ENCODE measurements at regions not wholly inside any gene's neighbourhood (a gene's known extent, or its start where the extent isn't known, plus 50 kb on each side); places are given as distances from the start of the nearest gene placed in this dataset.

DNA sequence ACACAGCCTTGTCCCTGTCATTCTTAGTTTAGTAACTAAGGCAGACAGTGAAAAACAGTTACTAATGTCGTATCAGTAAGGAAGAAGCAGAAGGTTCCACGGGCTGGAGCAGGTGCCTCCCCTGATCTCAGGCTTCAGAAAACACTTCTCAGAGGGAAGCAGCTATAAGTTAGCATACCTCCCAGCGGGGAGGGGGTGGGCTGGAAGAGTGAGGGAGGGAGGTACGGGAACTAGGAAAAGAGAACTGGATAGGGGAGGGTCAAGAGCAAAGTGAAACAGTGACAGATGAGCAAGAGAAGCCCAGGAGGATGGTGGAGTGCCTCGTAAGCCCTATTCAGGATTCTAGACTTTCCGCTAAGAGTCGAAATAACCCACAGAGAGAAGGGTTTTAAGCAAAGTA is 186.3 kb upstream of the XYLT1 start:
- intact Hi-C loops (cut with DNase I), result no loop called here
- no peak for DNase-seq

DNA sequence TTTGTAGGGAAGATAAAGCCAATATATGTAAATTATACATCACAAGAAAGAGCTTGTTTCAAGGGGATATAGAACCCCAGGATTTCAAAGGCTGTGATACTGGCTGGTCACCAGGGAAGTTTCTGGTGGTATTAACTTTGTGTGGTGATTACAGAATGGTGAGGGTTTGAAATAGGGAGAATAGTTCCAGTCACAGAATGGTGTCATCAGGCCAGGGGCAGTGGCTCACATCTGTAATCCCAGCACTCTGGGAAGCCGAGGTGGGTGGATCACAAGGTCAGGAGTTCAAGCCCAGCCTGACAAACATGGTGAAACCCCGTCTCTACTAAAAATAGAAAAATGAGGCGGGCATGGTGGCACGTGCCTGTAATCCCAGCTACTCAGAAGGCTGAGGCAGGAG is 183.8 kb upstream of the XYLT1 start:
- intact Hi-C loops (cut with DNase I), result no loop called here
- DNase-seq, result no peak

DNA sequence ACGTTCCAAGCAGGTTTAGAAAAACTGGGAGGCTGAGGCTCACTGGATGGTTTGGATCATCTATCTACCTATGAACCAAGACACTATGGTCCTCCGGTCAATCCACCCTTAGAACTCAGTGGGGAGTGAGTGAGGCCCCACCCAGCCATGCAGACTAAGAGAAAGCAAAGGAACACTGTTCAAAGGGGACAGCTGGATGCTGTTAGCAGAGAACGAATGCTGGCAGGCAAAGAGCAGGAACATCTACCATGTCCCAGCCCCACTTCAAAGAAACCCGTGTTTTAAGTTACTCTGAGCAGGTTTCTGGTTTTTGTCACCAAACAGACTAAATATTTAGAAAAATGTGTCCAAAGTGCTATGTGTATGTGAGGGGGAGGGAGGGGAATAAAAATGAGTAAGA is 183.4 kb upstream of the XYLT1 start:
- no peak for DNase-seq
- intact Hi-C loops (cut with DNase I), result no loop called here

DNA sequence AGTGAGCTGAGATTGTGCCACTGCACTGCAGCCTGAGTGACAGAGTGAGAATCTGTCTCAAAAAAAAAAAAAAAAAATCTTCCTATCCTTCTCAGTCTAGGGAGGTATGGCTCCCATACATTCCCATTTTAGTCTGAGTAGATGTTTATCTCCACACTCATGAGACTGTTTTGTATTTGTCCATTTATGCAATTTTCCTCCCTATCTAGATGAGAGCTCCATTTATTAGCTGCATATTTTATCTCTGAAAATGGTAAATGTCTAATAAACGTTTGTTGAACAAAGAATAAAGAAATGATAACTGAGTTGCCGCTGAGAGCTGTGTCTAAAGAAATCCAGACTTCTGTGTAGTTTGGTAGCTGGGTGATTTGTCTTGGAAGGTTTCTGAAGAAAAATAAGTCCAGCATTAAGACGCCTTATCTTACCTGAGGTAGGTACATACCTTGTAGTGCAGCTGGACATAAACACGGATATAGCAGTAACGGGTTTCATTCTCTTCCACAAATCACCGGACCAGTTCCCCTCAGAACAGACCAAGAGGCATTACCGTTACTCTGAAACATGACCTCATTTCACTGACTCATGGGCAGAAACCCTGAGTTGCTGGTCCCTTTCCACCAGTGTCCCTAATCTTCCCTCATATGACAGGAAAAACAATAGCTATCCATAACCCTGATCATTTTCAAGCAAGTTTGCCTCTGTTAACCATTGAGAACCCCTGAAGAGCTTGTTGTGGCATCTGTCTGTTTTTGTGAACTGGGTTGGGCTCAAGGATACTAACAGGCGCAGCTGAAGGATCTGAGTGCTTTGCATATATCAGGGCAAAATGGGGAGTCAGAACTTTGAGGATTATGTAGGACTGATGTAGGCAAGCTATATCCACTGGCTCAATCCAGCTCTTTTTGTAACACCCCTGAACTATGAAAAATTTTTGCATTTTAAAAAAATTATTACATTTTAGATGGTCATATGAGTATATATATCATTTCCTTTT is 177.4 kb upstream of the XYLT1 start:
- no peak for DNase-seq
- intact Hi-C loops (cut with DNase I), result no loop called here

DNA sequence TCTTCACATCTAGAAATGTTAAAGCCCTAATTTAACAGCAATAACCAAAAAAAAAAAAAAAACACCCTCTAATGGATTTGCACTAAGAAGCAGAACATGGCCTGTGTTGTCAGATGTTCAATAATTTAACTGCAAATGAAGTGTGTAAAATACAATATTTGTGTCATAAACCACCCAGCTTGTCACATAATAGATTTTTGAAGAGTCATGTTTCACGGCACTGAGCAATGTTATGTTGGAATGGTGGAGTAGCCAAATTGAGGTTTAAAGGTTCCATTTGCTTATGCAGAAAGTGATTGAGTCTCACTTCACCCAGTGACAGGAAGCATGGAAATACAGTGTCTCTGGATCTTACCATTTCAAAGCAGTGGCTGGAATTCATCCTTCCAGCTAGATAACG is 173.2 kb upstream of the XYLT1 start:
- DNase-seq, result no peak
- intact Hi-C loops (cut with DNase I), result no loop called here

DNA sequence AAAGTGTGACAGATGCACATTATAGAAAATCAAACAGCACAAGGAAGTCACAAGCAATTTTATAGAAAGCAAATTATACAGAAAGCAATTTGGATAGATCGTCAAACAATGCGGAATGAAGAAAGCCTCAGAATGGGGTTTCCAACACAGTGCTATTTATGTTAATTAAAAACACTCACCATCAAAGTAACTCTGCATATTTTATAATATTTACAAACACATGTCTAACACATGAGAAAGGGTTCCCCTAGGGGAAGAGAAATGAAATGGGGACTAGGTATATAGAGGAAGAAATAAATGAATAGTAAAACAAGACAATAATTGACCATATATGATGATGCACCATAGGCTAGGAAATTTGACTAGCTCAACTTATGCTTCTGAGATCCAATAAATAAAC is 171.2 kb upstream of the XYLT1 start:
- no peak for DNase-seq
- intact Hi-C loops (cut with DNase I), result no loop called here

DNA sequence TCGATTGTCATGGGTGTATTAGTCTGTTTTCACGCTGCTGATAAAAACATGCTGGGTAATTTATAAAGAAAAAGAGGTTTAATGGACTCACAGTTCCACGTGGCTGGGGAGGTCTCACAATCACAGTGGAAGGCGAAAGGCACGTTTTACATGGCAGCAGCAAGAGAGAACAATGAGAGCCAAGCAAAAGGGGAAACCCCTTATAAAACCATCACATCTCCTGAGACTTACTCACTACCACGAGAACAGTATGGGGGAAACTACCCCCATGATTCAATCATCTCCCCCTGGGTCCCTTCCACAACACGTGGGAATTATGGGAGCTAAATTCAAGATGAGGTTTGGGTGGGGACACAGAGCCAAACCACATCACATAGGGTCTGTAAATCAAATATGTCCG is 167.4 kb upstream of the XYLT1 start:
- DNase-seq, result no peak
- intact Hi-C loops (cut with DNase I), result no loop called here

DNA sequence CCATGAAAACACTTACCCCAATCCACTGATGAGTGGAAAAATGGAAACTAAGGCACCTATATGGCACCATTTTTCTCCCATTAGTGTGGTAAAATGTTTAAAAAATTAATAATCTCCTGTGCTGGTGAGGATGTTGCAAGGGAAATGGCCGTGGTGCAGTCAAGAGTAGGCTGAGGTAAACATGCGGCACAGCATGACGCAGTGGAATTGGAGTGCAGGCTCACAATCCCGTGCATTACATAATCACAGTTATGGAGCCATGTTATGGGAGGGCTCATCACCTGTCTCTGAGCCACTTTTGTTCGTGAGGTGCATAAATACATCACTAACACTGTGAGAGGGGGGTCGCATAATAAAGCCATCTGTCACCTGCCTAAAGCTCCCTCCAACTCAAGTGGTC is 164.4 kb upstream of the XYLT1 start:
- no peak for DNase-seq
- intact Hi-C loops (cut with DNase I), result no loop called here

DNA sequence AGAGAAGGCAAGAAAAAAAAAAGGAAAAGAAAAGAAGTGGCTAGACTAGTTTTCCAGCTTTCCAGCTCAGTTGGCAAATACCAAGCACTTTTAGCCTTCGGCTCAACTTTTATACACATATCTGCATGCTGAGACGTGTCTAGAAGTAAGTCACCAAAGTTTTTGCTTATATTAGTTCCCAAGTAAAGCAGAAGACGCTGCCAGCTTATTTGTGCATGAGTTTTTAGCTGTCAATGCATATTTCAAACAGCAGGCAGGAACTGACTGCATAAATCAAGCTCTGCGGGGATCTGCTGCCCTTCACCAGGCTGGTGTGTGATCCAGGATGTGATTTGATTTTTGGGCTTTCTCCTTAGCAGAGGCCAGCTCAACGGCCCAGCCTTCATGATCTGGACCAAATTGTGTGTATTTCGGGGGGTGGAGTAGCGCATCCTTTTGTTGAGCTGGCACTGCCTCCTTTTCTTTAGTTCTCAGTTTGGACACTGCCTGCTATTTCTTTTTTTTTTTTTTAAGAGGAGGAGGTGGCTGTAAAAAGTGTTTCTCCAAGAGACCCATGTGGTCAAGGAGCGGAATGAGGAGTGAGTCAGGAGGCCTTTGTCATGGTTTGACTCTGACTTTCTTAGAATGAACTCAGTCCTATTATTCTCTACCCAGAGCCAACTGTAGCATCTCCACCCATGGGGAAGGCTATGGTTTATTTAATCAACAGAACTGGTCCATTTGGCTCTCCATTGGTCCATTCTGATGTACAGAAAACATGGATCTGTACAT is 162.6 kb upstream of the XYLT1 start:
- no peak for DNase-seq
- intact Hi-C loops (cut with DNase I), result no loop called here

DNA sequence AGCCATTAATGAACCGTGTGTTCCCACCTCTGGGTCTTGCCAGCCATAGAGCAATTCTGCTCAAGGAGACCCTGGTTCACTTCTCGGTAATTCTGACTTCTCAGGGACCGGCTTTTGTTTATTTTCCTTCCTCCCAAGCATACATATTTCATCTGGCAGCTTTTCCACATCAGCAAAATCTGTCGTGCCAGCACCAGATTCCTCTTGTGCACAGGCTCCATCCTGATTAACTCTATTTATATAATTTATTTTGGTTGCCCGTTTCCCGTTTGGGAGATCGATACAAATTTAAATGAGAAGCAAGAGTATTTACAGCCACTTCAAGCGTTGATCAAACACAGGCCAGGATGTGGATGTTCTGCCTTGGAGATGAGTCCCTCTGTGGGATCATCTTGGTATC is 161.9 kb upstream of the XYLT1 start:
- no peak for DNase-seq
- intact Hi-C loops (cut with DNase I), result no loop called here

DNA sequence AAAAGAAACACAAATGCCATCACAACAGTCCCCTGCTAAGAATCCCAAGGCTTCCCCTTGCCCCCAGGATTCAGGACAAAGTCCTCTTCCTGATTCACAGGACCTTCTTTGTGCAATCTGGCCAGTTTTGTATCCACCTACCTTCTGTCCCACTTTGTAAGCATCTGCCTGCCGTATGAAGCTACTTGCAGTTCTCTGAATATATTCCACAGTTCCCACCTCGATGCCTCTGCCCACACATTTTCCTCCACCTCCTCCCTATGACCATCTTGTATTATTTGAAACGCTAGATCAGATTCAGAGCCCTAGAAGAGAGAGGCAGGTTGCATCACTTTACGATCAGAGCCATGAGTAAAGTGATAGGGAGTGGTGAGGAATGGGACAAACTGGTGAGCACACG is 159.2 kb upstream of the XYLT1 start:
- DNase-seq, result no peak

DNA sequence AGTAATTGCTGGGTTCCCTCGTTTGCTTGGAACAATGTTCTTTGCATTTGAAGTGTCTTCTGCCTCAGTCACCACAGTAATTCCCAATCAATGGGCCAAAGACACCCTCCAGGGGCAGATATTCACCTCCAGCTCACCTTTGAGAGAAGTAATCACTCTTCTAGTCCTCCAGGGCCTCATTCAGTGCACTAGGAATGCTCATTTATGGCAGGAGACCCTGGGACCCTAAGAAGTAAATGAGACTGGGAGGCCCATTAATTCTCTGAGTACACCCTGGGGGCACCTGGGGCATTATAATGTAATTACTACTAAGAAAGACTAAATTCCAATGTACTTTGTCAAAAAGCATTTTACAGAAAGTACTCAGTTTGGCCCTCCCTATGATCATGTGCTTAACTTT is 158.2 kb upstream of the XYLT1 start:
- intact Hi-C loops (cut with DNase I), result no loop called here

More for the DNA sequence above, 159.2 kb upstream of the XYLT1 start:
- intact Hi-C loops (cut with DNase I), result no loop called here

DNA sequence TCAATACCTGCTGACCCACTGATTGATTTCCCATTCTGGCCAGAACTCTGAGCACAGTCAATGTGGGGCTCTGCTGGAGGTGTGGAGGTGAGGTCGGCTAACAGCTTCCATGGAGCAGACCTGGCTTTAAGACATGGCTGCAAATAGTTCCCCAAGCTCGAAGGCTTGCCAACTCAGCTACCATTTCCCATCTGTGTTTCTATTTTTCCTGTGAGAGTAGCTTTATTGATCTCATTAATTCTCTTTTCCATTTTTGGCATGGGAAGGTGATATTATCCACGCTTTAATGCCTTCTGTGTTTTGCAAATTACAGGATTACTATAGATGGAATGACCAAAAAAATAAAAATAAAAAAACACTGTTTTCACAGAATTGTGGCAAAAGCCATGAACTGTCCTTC is 151.6 kb upstream of the XYLT1 start:
- no peak for DNase-seq
- intact Hi-C loops (cut with DNase I), result no loop called here

More for the DNA sequence above, 158.2 kb upstream of the XYLT1 start:
- no peak for DNase-seq

DNA sequence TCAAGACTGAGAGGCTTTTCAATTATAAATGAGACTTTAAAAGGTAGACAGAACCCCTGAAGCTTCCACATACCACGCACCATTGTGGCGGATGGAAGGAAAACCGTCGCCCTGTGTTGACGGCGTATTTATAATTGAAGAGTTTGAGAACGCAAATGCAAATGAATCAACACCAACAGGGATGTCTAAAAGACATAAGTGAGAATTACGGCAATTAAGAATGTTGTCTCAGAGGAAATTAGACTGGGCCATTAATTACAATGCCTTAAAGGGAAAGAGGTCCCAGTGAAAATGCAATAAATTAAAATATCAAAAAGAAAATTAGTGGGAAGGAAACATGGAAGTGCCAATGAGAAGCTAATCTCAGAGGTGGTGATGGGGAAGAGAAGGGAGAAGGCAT is 148.5 kb upstream of the XYLT1 start:
- intact Hi-C loops (cut with DNase I), result no loop called here

DNA sequence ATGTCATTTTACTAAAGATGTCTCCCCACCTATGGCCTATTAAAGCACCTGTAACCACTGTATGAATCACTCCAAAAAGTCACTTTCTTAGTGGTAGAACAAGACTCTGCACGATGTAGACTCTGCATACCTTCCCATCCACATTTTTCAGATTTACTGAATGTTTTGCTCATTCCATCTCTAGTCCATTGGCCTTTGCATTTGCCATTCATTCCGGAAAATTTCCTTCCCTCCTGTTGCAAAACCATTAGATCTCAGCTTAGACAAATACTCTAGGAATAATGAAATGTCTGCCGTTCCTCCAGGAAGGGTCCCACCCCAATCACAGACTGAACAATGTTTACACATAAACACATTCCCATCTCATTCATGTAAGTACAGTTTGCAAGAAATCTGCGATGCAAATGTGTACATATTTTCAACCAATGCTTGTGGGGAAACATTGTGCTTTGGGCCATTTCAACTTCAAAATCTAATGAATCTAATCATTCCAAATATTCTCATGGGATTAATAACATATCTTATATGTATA is 146.3 kb upstream of the XYLT1 start:
- intact Hi-C loops (cut with DNase I), result no loop called here
- no peak for DNase-seq

More for the DNA sequence above, 148.5 kb upstream of the XYLT1 start:
- DNase-seq, result no peak

DNA sequence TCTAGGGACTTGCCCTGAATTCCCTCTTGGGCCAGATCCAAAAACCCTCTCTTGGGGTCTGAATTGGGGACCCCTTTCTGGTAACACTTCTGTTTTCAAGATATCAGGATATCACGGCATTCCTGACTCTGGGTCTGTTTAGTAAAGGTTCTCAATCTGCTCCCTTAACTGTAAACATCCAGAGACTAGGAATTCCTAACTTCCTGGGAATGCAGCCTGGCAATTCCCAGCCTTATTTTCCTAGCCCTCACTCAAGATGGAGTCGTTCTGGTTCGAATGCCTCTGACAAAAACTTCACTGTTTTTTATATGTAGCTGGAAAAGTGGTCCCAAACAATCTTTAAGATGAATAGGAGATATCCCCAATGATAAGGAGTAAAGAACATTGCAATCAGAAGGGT is 141.6 kb upstream of the XYLT1 start:
- intact Hi-C loops (cut with DNase I), result no loop called here
- no peak for DNase-seq

DNA sequence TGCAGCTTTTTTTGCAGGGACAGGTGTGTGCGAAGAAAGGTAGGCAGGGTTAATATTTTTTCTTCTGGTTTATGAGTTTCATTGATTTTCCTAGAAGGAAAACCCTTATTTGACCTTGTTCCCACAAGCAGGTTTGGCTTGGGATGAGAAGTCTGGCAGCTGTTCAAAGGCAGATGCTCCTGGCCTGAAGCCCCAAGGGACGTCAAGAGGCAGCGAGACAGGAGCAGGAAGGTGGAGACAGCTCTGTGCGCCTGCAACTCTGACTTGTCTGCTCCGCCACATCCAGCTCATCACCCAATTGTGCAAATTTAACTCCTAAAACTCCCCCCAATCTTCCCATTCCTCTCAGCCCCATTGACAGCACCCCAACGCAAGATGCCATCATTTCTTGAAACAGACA is 136.8 kb upstream of the XYLT1 start:
- DNase-seq, result no peak
- intact Hi-C loops (cut with DNase I), result no loop called here

DNA sequence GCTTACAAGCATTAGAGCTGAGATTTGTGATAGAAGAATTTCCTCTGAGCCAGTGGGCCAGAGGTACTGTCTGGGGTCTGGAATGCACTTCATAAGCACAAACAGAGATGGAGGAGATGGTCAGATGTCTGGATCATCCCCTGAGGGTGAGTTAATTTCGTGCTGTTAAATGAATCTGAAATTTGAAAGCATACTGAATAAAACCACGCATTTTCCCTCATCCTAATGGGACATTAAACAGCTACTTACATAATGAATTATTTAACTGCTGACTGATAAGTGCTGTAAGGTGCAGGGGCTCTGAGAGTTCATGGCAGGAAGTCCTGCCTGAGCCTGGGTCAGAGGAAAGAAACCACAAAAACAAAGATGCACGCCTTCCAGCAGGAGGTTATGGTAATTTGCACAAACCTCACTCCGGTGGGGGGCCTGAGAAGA is 136.3 kb upstream of the XYLT1 start:
- no peak for DNase-seq
- intact Hi-C loops (cut with DNase I), result no loop called here

DNA sequence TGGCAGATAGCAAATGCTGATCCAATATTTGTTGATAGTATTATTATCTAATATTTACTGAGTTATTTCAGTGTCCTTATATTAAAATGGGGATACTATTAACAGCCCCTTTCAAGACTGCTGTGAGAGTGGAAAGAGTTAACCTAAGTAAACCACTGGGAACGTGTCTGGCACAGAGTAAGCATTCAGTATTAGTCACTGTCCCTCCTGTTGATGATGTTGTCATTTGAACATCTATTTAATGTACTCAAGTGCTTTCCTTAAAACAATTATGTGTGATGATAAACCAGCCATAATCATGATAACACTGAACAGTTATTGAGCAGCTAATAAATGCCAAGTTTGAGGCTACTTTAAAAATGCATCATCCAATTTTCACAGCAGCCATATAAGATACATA is 135.7 kb upstream of the XYLT1 start:
- no peak for DNase-seq
- intact Hi-C loops (cut with DNase I), result no loop called here

DNA sequence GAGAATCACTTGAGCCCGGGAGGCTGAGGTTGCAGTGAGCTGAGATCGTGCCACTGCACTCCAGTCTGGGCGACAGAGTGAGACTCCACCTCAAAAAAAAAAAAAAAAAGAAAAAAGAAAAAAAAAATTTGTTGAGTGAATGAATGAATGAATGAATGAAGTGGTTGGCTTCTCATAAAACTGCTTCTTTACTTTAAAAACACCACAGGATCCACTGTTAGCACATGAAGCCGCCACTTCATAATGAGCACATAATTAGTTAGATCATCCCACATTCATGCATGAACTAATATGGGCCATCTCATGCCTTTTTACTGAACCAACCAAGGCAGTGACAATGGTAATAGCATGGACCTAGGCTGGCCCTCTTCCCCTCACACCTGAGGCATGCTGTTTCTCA is 135.0 kb upstream of the XYLT1 start:
- DNase-seq, result no peak
- intact Hi-C loops (cut with DNase I), result no loop called here

Measured in head of caudate nucleus (tissue), 42 donors.